ENCODE measurements at regions not wholly inside any gene's neighbourhood (a gene's known extent, or its start where the extent isn't known, plus 50 kb on each side); places are given as distances from the start of the nearest gene placed in this dataset.

GRCh38 chr13:68759617-68760016, 1348.0 kb upstream of the ATXN8OS start:
- H3K27me3 ChIP-seq (ENCODE audit: insufficient read depth, poor library complexity, severe bottlenecking), result no peaks in the 10 kb centered on the region
- no peak overlapping the region for H3K4me3 ChIP-seq (replicated peaks; ENCODE audit: insufficient read depth, low read length)
- no peak for DNase-seq (ENCODE audit: low read depth in 1 of 2, low spot score in 1 of 2)
- TF ChIP-seq REST (IDR thresholded peaks at IDR 0.05; ENCODE audit: insufficient replicate concordance, low read depth) (no peak), CTCF (IDR thresholded peaks at IDR 0.05; ENCODE audit: insufficient read depth, low read length) (no peak), POLR2AphosphoS5 (IDR thresholded peaks at IDR 0.05; ENCODE audit: low read depth) (no peak), SPI1 (IDR thresholded peaks at IDR 0.05; ENCODE audit: borderline replicate concordance, low read depth) (peak; percentile 59), GABPA (IDR thresholded peaks at IDR 0.05; ENCODE audit: low read depth) (no peak)
- no peak overlapping the region for H3K27ac ChIP-seq (replicated peaks)

GRCh38 chr13:68749796-68750195, 1357.8 kb upstream of the ATXN8OS start:
- no peak for DNase-seq (ENCODE audit: low read depth in 1 of 2, low spot score in 1 of 2)
- TF ChIP-seq CTCF (IDR thresholded peaks at IDR 0.05; ENCODE audit: insufficient read depth, low read length) (no peak), GABPA (IDR thresholded peaks at IDR 0.05; ENCODE audit: low read depth) (no peak), SPI1 (IDR thresholded peaks at IDR 0.05; ENCODE audit: borderline replicate concordance, low read depth) (no peak), POLR2AphosphoS5 (IDR thresholded peaks at IDR 0.05; ENCODE audit: low read depth) (no peak), REST (IDR thresholded peaks at IDR 0.05; ENCODE audit: insufficient replicate concordance, low read depth) (no peak)
- H3K4me3 ChIP-seq (replicated peaks; ENCODE audit: insufficient read depth, low read length), result no peak overlapping the region
- no peak overlapping the region for H3K27ac ChIP-seq (replicated peaks)
- no peaks in the 10 kb centered on the region for H3K27me3 ChIP-seq (ENCODE audit: insufficient read depth, poor library complexity, severe bottlenecking)

GRCh38 chr13:68748038-68748437, 1359.6 kb upstream of the ATXN8OS start:
- TF ChIP-seq SPI1 (IDR thresholded peaks at IDR 0.05; ENCODE audit: borderline replicate concordance, low read depth), result no peak
- TF ChIP-seq REST (IDR thresholded peaks at IDR 0.05; ENCODE audit: insufficient replicate concordance, low read depth), result no peak
- no peak for TF ChIP-seq GABPA (IDR thresholded peaks at IDR 0.05; ENCODE audit: low read depth)
- H3K27me3 ChIP-seq (ENCODE audit: insufficient read depth, poor library complexity, severe bottlenecking), result no peaks in the 10 kb centered on the region
- H3K4me3 ChIP-seq (replicated peaks; ENCODE audit: insufficient read depth, low read length), result no peak overlapping the region
- H3K27ac ChIP-seq (replicated peaks), result no peak overlapping the region
- DNase-seq (ENCODE audit: low read depth in 1 of 2, low spot score in 1 of 2), result no peak

GRCh38 chr13:68745502-68745901, 1362.1 kb upstream of the ATXN8OS start:
- Histone ChIP-seq H3K27ac (replicated peaks) (no peak overlapping the region), H3K4me3 (replicated peaks; ENCODE audit: insufficient read depth, low read length) (no peak overlapping the region), H3K27me3 (ENCODE audit: insufficient read depth, poor library complexity, severe bottlenecking) (no peaks in the 10 kb centered on the region)
- TF ChIP-seq GABPA (IDR thresholded peaks at IDR 0.05; ENCODE audit: low read depth) (no peak), SPI1 (IDR thresholded peaks at IDR 0.05; ENCODE audit: borderline replicate concordance, low read depth) (no peak), REST (IDR thresholded peaks at IDR 0.05; ENCODE audit: insufficient replicate concordance, low read depth) (no peak), CTCF (IDR thresholded peaks at IDR 0.05; ENCODE audit: insufficient read depth, low read length) (no peak), POLR2AphosphoS5 (IDR thresholded peaks at IDR 0.05; ENCODE audit: low read depth) (no peak)
- no peak for DNase-seq (ENCODE audit: low read depth in 1 of 2, low spot score in 1 of 2)

Measured in HL-60 (cell line).